Ovary (tissue), 7 donors: ENCODE measurements at regions not wholly inside any gene's neighbourhood (a gene's known extent, or its start where the extent isn't known, plus 50 kb on each side); places are given as distances from the start of the nearest gene placed in this dataset.

Experiments
- DNase-seq, 5 donors: peaks; one replicate each; pipeline ENCODE4 v3.0.0-alpha.2; 2019 to 2020
- H3K27ac ChIP-seq, 2 donors: fragments of 200-600 bp; one replicate each; pipeline versions ENCODE4 v1.5.1 to v1.8.0; 2019 to 2022
- H3K27me3 ChIP-seq: fragments of 200-600 bp; one replicate; pipeline ENCODE4 v1.8.0; 2022
- H3K36me3 ChIP-seq: fragments of 200-600 bp; sonication (generic); one replicate; pipeline ENCODE4 v1.5.1; 2019
- H3K4me1 ChIP-seq: one replicate; pipeline ENCODE4 v1.8.1; 2013; ENCODE audit warnings: mild to moderate bottlenecking, moderate library complexity; ENCODE audit not compliant: insufficient read depth
- H3K4me3 ChIP-seq: fragments of 200-600 bp; sonication (generic); one replicate; pipeline ENCODE4 v1.5.1; 2017
- H3K9me3 ChIP-seq, 2 donors: fragments of 200-600 bp in 1 of 2; sonication (generic) in 1 of 2; one replicate each; pipeline versions ENCODE4 v1.5.1 to v1.8.1; 2013 to 2019; ENCODE audit warnings: mild to moderate bottlenecking in 1 of 2, moderate library complexity in 1 of 2
- EP300 ChIP-seq: sonication (generic); formaldehyde crosslinking; IDR thresholded peaks from one replicate; pipeline ENCODE4 v1.6.1; 2017; ENCODE audit warnings: antibody characterized with exemption
- POLR2A ChIP-seq: fragments of 450-650 bp; IDR thresholded peaks from one replicate; pipeline ENCODE4 v1.6.1; 2017; ENCODE audit warnings: antibody characterized with exemption, mild to moderate bottlenecking, moderate library complexity
- WGBS, 3 donors: extraction: QIAGEN DNeasy Blood & Tissue Kit in 1 of 3; methylation state at CpG; one replicate each; pipeline versions ENCODE4 v1.1.5 to v1.1.7; 2013 to 2017; 5-methylcytosine and 5-hydroxymethylcytosine counted together
- intact Hi-C, 4 donors: fragments of 100-400 bp; cut with DNase I; formaldehyde crosslinking; loops; one replicate each; pipeline versions ENCODE4 v1.11.0 to v1.15.1; 2022 to 2023
- TF ChIP-seq, protein P1 (sequence below), 3 donors: fragments of 450-650 bp in 2 of 3; fragments of 200-600 bp in 1 of 3; IDR thresholded peaks; one replicate each; pipeline versions ENCODE4 v1.5.1 to v1.8.0; 2016 to 2022; ENCODE audit warnings: antibody characterized with exemption in 3 of 3, mild to moderate bottlenecking in 1 of 3
- donor health status: DM: no; HTN: no; CAD: no; lungs with moderate emphysema.
- donor health status: DM: no; HTN: no; CAD: no.
- donor health status: Bipolar disorder and iron deficiency.
- donor health status: DM: no; HTN: no; CAD: no.
- donor health status: DM: yes; HTN: yes; CAD: no.

- Histone ChIP-seq H3K27me3 (no peaks in the 10 kb centered on the region), H3K9me3 (peaks cover 0 to 4% of the 10 kb centered on the region in 2 donors), H3K36me3 (no peaks in the 10 kb centered on the region), H3K4me3 (no peak overlapping the region), H3K4me1 (no peaks in the 10 kb centered on the region), H3K27ac (no peak overlapping the region)
- no peak for DNase-seq
- TF ChIP-seq EP300 = no peak
- TF ChIP-seq, protein P1, sequence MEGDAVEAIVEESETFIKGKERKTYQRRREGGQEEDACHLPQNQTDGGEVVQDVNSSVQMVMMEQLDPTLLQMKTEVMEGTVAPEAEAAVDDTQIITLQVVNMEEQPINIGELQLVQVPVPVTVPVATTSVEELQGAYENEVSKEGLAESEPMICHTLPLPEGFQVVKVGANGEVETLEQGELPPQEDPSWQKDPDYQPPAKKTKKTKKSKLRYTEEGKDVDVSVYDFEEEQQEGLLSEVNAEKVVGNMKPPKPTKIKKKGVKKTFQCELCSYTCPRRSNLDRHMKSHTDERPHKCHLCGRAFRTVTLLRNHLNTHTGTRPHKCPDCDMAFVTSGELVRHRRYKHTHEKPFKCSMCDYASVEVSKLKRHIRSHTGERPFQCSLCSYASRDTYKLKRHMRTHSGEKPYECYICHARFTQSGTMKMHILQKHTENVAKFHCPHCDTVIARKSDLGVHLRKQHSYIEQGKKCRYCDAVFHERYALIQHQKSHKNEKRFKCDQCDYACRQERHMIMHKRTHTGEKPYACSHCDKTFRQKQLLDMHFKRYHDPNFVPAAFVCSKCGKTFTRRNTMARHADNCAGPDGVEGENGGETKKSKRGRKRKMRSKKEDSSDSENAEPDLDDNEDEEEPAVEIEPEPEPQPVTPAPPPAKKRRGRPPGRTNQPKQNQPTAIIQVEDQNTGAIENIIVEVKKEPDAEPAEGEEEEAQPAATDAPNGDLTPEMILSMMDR (IDR thresholded peaks at IDR 0.05) = no peak
- TF ChIP-seq POLR2A = no peak
- intact Hi-C loops = no loop called here
These were observed 198.7 kb upstream of the ZNF507 start for GRCh38 chr19:32146664-32147063.

- intact Hi-C loops = no loop called here
- TF ChIP-seq POLR2A = no peak
- TF ChIP-seq EP300 = no peak
- TF ChIP-seq, protein P1 (IDR thresholded peaks at IDR 0.05) = no peak
These were observed 194.8 kb upstream of the ZNF507 start for GRCh38 chr19:32150605-32151004.

DNA sequence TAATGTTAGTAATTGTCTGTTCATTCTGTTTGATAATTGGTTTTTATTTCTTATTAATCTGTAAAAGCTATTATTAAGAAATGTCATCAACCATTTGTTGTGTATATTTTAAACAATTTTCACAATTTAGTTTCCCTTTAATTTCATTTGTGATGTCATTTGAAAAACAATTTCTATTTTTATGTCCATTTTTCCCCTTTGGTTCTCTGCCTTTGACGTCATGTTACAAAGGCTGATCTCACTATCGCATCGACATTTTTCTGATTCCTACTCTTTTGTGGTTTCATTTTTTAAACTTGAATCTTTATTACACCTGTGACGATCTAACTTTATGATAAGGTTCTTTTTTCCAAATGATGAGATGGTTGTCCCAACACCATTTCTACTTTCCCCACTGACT lies 191.0 kb upstream of the ZNF507 start:
- DNase-seq = no peak
- Histone ChIP-seq H3K27me3 (no peaks in the 10 kb centered on the region), H3K27ac (no peak overlapping the region), H3K4me1 (no peaks in the 10 kb centered on the region), H3K36me3 (no peaks in the 10 kb centered on the region), H3K9me3 (no peaks in the 10 kb centered on the region), H3K4me3 (no peak overlapping the region)
- intact Hi-C loops = no loop called here
- 87 to 89% (median 89%) methylated on average over 4 of the region's 4 CpGs for WGBS, 3 donors
- TF ChIP-seq EP300 = no peak
- TF ChIP-seq, protein P1 (IDR thresholded peaks at IDR 0.05) = no peak
- no peak for TF ChIP-seq POLR2A

More at GRCh38 chr19:32150605-32151004, 194.8 kb upstream of the ZNF507 start:
- Histone ChIP-seq H3K27me3 (no peaks in the 10 kb centered on the region), H3K36me3 (no peaks in the 10 kb centered on the region), H3K4me1 (no peaks in the 10 kb centered on the region), H3K4me3 (no peak overlapping the region), H3K27ac (no peak overlapping the region), H3K9me3 (peaks cover 0 to 3% of the 10 kb centered on the region in 2 donors)
- no peak for DNase-seq

GRCh38 chr19:32164384-32164992 lies 180.9 kb upstream of the ZNF507 start:
- no peaks in the 10 kb centered on the region for H3K4me1 ChIP-seq
- H3K27me3 ChIP-seq = no peaks in the 10 kb centered on the region
- H3K4me3 ChIP-seq = no peak overlapping the region
- intact Hi-C loops = no loop called here
- 62 to 65% (median 65%) methylated on average over 3 of the region's 3 CpGs for WGBS, 3 donors
- TF ChIP-seq, protein P1 (IDR thresholded peaks at IDR 0.05) = no peak
- TF ChIP-seq EP300 = no peak
- no peak for TF ChIP-seq POLR2A
- no peaks in the 10 kb centered on the region for H3K36me3 ChIP-seq
- no peak for DNase-seq
- no peaks in the 10 kb centered on the region for H3K9me3 ChIP-seq
- no peak overlapping the region for H3K27ac ChIP-seq
